H9 (cell line): ENCODE measurements at regions not wholly inside any gene's neighbourhood (a gene's known extent, or its start where the extent isn't known, plus 50 kb on each side); places are given as distances from the start of the nearest gene placed in this dataset.

Source experiments
- DNase-seq: peaks from one replicate; pipeline ENCODE4 v3.0.0-alpha.2; 2017
- H2AFZ ChIP-seq: one replicate; pipeline ENCODE4 v1.6.1; 2013; ENCODE audit warnings: mild to moderate bottlenecking, low read length, control low read depth, moderate library complexity
- H2AK5ac ChIP-seq: 2 replicates; pipeline ENCODE4 v1.6.1; 2013; ENCODE audit warnings: low read length, control low read depth, mixed read lengths; ENCODE audit not compliant: insufficient read length
- H2BK120ac ChIP-seq: one replicate; pipeline ENCODE4 v1.6.1; 2013; ENCODE audit warnings: low read depth, mild to moderate bottlenecking, low read length, control low read depth, inconsistent platforms; ENCODE audit not compliant: poor library complexity, severe bottlenecking
- H2BK12ac ChIP-seq: 2 replicates; pipeline ENCODE4 v1.6.1; 2013; ENCODE audit warnings: low read length, control low read depth, mixed read lengths, low read depth; ENCODE audit not compliant: insufficient read length
- H2BK15ac ChIP-seq: 2 replicates; pipeline ENCODE4 v1.6.1; 2013; ENCODE audit warnings: low read depth, low read length, control low read depth
- H2BK20ac ChIP-seq: one replicate; pipeline ENCODE4 v1.6.1; 2013; ENCODE audit warnings: low read depth, mild to moderate bottlenecking, low read length, control low read depth, inconsistent platforms; ENCODE audit not compliant: poor library complexity, severe bottlenecking
- H2BK5ac ChIP-seq: 2 replicates; pipeline ENCODE4 v1.6.1; 2013; ENCODE audit warnings: low read length, control low read depth, mixed read lengths; ENCODE audit not compliant: insufficient read length
- H3K14ac ChIP-seq: 2 replicates; pipeline ENCODE4 v1.6.1; 2013; ENCODE audit warnings: low read length, control low read depth; ENCODE audit not compliant: insufficient read depth
- H3K18ac ChIP-seq: 2 replicates; pipeline ENCODE4 v1.6.1; 2013; ENCODE audit warnings: low read depth, mild to moderate bottlenecking, mixed read lengths, low read length, control low read depth; ENCODE audit not compliant: insufficient read length
- H3K23ac ChIP-seq: 2 replicates; pipeline ENCODE4 v1.6.1; 2013; ENCODE audit warnings: low read length, control low read depth, mixed read lengths, low read depth; ENCODE audit not compliant: insufficient read length
- H3K23me2 ChIP-seq: 2 replicates; pipeline ENCODE4 v1.6.1; 2013; ENCODE audit warnings: low read depth, mild to moderate bottlenecking, mixed read lengths, low read length, control low read depth; ENCODE audit not compliant: insufficient read length, poor library complexity, severe bottlenecking
- H3K27ac ChIP-seq: 2 replicates; pipeline ENCODE4 v1.5.1; 2013; ENCODE audit warnings: low read length, control low read depth, mixed read lengths, low read depth; ENCODE audit not compliant: insufficient read length
- H3K27me3 ChIP-seq: 2 replicates; pipeline ENCODE4 v1.6.1; 2013; ENCODE audit warnings: low read length, control low read depth, inconsistent platforms; ENCODE audit not compliant: insufficient read depth
- H3K4ac ChIP-seq: 2 replicates; pipeline ENCODE4 v1.6.1; 2013; ENCODE audit warnings: low read depth, mild to moderate bottlenecking, control low read depth, inconsistent platforms, low read length, moderate library complexity
- H3K4me1 ChIP-seq: 2 replicates; pipeline ENCODE4 v1.6.1; 2013; ENCODE audit warnings: low read length, control low read depth, inconsistent platforms; ENCODE audit not compliant: insufficient read depth
- H3K4me2 ChIP-seq: 2 replicates; pipeline ENCODE4 v1.6.1; 2013; ENCODE audit warnings: low read length, control low read depth, mixed read lengths; ENCODE audit not compliant: insufficient read length, insufficient read depth
- H3K56ac ChIP-seq: 2 replicates; pipeline ENCODE4 v1.6.1; 2013; ENCODE audit warnings: low read depth, mild to moderate bottlenecking, mixed read lengths, low read length, control low read depth; ENCODE audit not compliant: insufficient read length
- H3K79me1 ChIP-seq: 2 replicates; pipeline ENCODE4 v1.6.1; 2013; ENCODE audit warnings: low read depth, mild to moderate bottlenecking, moderate library complexity, low read length, control low read depth, inconsistent platforms; ENCODE audit not compliant: insufficient read depth, poor library complexity, severe bottlenecking
- H3K79me2 ChIP-seq: 2 replicates; pipeline ENCODE4 v1.6.1; 2013; ENCODE audit warnings: low read length, control low read depth, inconsistent platforms; ENCODE audit not compliant: insufficient read depth
- H3K9ac ChIP-seq: 2 replicates; pipeline ENCODE4 v1.6.1; 2013; ENCODE audit warnings: low read length, control low read depth, mixed read lengths; ENCODE audit not compliant: insufficient read length; ENCODE audit errors: extremely low read depth
- H3K9me3 ChIP-seq: one replicate; pipeline ENCODE4 v1.6.1; 2013; ENCODE audit warnings: low read depth, low read length, inconsistent platforms; ENCODE audit not compliant: control insufficient read depth
- H3T11ph ChIP-seq: one replicate; pipeline ENCODE4 v1.6.1; 2013; ENCODE audit warnings: mild to moderate bottlenecking, low read length, control low read depth, inconsistent platforms
- H4K20me1 ChIP-seq: one replicate; pipeline ENCODE4 v1.6.1; 2013; ENCODE audit not compliant: control insufficient read depth, insufficient read length, insufficient read depth
- H4K5ac ChIP-seq: 2 replicates; pipeline ENCODE4 v1.6.1; 2013; ENCODE audit warnings: low read depth, mild to moderate bottlenecking, mixed read lengths, low read length, control low read depth; ENCODE audit not compliant: insufficient read length
- H4K8ac ChIP-seq: replicated peaks from 2 replicates; pipeline ENCODE4 v1.6.1; 2013; ENCODE audit warnings: low read length, control low read depth, mixed read lengths, low read depth; ENCODE audit not compliant: insufficient read length
- H4K91ac ChIP-seq: 2 replicates; pipeline ENCODE4 v1.6.1; 2013; ENCODE audit warnings: low read depth, mild to moderate bottlenecking, moderate library complexity, mixed read lengths, low read length, control low read depth; ENCODE audit not compliant: insufficient read length
- H3K27ac Mint-ChIP-seq, 3 experiments: 2 replicates in 2 of 3; 3 replicates in 1 of 3; pipeline ENCODE4 v1.8.0; 2020 to 2021; ENCODE audit warnings: mixed read lengths in 3 of 3, mild to moderate bottlenecking in 1 of 3, moderate library complexity in 1 of 3
- H3K27me3 Mint-ChIP-seq: 2 replicates; pipeline ENCODE4 v1.8.0; 2021; ENCODE audit warnings: low read depth, mild to moderate bottlenecking, moderate library complexity, mixed read lengths
- H3K36me3 Mint-ChIP-seq, 3 experiments: 2 replicates in 2 of 3; 3 replicates in 1 of 3; pipeline ENCODE4 v1.8.0; 2020 to 2021; ENCODE audit warnings: low read depth in 3 of 3, mixed read lengths in 3 of 3; ENCODE audit not compliant: insufficient read depth in 1 of 3
- H3K4me1 Mint-ChIP-seq, 2 experiments: 2 replicates each; pipeline ENCODE4 v1.8.0; 2020; ENCODE audit warnings: mixed read lengths in 2 of 2
- H3K4me3 Mint-ChIP-seq, 2 experiments: 2 replicates in 1 of 2; 3 replicates in 1 of 2; pipeline ENCODE4 v1.8.0; 2020 to 2021; ENCODE audit warnings: mild to moderate bottlenecking in 2 of 2, mixed read lengths in 2 of 2, moderate library complexity in 1 of 2
- H3K9me3 Mint-ChIP-seq, 2 experiments: 2 replicates in 1 of 2; 3 replicates in 1 of 2; pipeline ENCODE4 v1.8.0; 2020; ENCODE audit warnings: mild to moderate bottlenecking in 2 of 2, mixed read lengths in 2 of 2, moderate library complexity in 1 of 2
- CTCF ChIP-seq: fragments of 200-600 bp; sonication (generic); conservative IDR thresholded peaks from 3 replicates; pipeline ENCODE4 v1.8.0; 2021; ENCODE audit warnings: antibody characterized with exemption, mild to moderate bottlenecking
- WGBS: extraction: QIAGEN DNeasy Blood & Tissue Kit; methylation state at CpG from one replicate; pipeline ENCODE4 v1.1.7; 2013; ENCODE audit warnings: missing lambda C conversion rate, low lambda C conversion rate, mixed read lengths; ENCODE audit not compliant: insufficient read length; ENCODE audit errors: extremely low coverage; 5-methylcytosine and 5-hydroxymethylcytosine counted together

- Histone ChIP-seq H2AFZ (no peak overlapping the region), H2BK120ac (no peak overlapping the region), H3K56ac (no peak overlapping the region), H3K79me2 (no peaks in the 10 kb centered on the region), H2AK5ac (no peak overlapping the region), H3K14ac (no peak overlapping the region), H4K5ac (no peak overlapping the region), H3K4ac (no peak overlapping the region), H4K20me1 (no peaks in the 10 kb centered on the region), H3K27ac (no peak overlapping the region), H2BK15ac (no peak overlapping the region), H3T11ph (no peak overlapping the region), H3K23ac (no peak overlapping the region), H3K23me2 (no peaks in the 10 kb centered on the region), H3K9ac (no peak overlapping the region), H3K9me3 (peaks cover 6% of the 10 kb centered on the region), H2BK12ac (no peak overlapping the region), H4K91ac (no peak overlapping the region), H4K8ac (no peak overlapping the region), H2BK20ac (no peak overlapping the region), H3K18ac (no peak overlapping the region), H3K79me1 (no peaks in the 10 kb centered on the region), H3K4me1 (no peaks in the 10 kb centered on the region), H2BK5ac (no peak overlapping the region), H3K27me3 (no peaks in the 10 kb centered on the region), H3K4me2 (no peak overlapping the region)
- no peaks in the 10 kb centered on the region for H3K4me1 Mint-ChIP-seq
- no peak overlapping the region for H3K27ac Mint-ChIP-seq
- H3K36me3 Mint-ChIP-seq, result peaks cover 29 to 34% (median 32%) of the 10 kb centered on the region in 3 experiments
- no peak overlapping the region for H3K4me3 Mint-ChIP-seq
- peaks cover 36 to 47% of the 10 kb centered on the region in 2 experiments for H3K9me3 Mint-ChIP-seq
- no peak for TF ChIP-seq CTCF
- no peaks in the 10 kb centered on the region for H3K27me3 Mint-ChIP-seq
- no peak for DNase-seq
- whole genome bisulfite sequencing, result no CpG with 5 or more reads among the region's 1 CpG
Observed at GRCh38 chr12:46503637-46504175, 131.1 kb upstream of the SLC38A2 start.
